Retinal pigment epithelial cell (primary cell): ENCODE measurements at regions not wholly inside any gene's neighbourhood (a gene's known extent, or its start where the extent isn't known, plus 50 kb on each side); places are given as distances from the start of the nearest gene placed in this dataset.
A peak's percentile ranks its signal among the peaks of the same experiment; 100 is the strongest.
"Not testable (repeated sequence)": the region's sequence is repeated elsewhere in the genome, so short reads cannot be mapped to it uniquely, and the experiment has no call there.

ENCODE experiments used
- DNase-seq: peaks from one replicate; pipeline ENCODE4 v3.0.0-alpha.2; 2010; ENCODE audit warnings: low read depth
- H3K4me3 ChIP-seq: 2 replicates; pipeline ENCODE4 v1.5.1; 2011; ENCODE audit warnings: mild to moderate bottlenecking, low read length, control low read depth, moderate library complexity
- CTCF ChIP-seq: conservative IDR thresholded peaks from 2 replicates; pipeline ENCODE4 v1.5.1; 2011; ENCODE audit warnings: low read depth, low read length, control low read depth, inconsistent platforms

DNA sequence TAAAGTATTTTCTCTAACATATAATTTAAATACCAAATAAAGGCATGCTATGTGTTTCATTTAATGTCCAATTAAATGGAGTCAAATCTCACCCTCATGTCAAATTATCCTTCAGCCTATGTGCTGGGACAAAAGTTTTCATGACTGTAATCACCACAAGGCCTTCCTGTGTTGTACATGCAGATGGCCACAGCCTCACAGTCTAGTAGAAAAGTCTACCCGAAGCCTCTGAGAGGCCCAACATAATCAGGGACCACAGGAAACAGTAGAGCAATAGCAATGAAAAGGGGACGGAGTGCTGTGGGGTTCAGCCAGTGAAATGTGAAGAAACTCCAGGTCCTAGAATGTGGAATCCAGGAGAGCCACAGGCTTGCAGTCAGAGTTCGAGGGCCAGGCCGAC lies 140.2 kb upstream of the KLF6 start:
- TF ChIP-seq CTCF: no peak
- DNase-seq: no peak
- H3K4me3 ChIP-seq: no peak overlapping the region

DNA sequence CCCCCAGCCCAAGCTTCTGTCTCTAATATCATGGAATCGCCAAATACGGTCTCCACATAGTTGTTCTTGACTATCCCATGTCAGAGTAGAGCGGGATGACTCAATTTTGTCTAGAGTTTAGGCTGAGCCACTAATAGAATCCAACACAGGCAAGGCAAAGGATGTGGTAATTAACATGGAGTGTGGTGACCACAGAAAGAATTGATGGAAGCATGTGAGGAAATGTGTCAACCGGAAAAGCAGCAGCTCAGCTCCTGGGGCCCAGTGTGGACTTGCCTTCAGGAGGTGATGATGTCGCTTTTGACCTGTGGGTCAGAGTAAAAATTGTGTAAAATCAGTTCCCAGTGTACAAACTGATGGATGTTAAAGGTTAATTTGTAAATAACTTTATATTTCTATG lies 139.3 kb upstream of the KLF6 start:
- H3K4me3 ChIP-seq: no peak overlapping the region
- peak; percentile 58 for DNase-seq
- no peak for TF ChIP-seq CTCF

GRCh38 chr10:3923033-3923432 lies 138.0 kb upstream of the KLF6 start:
- DNase-seq: no peak
- TF ChIP-seq CTCF: no peak
- no peak overlapping the region for H3K4me3 ChIP-seq

GRCh38 chr10:3919709-3920308 lies 134.8 kb upstream of the KLF6 start:
- TF ChIP-seq CTCF: no peak
- no peak overlapping the region for H3K4me3 ChIP-seq
- DNase-seq: no peak

DNA sequence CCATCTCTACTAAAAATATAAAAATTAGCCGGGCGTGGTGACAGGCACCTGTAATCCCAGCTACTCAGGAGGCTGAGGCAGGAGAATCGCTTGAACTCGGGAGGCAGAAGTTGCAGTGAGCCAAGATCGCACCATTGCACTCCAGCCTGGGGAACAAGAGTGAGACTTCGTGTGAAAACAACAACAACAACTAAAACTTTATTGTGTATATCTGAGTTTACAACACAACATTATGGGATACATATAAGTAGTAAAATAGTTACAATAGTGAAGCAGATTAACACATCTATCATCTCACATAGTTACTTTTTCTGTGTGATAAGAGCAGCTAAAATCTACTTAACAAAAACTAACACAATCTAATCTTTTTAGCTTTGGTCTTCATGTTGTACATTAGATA lies 132.4 kb upstream of the KLF6 start:
- not testable (repeated sequence) for H3K4me3 ChIP-seq

DNA sequence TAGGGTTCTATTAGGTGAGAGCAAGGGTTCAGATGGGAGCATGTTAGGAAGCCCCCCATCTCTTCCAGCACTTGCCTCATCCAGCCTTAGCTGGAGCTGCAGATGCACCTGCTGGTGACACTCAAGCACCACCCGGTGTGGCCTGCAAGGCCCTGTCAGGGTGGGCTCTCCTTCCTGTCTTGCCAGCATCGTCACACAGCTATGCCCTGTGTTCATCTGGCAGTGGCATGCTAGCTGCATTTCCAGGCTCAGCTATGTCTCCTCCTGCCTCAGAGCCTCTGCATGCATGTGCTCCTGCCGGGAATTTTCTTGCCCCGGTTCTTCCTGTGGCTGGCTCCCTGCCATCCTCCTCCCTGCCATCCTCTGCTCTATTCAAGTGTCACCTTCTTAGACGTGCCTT lies 129.7 kb upstream of the KLF6 start:
- no peak for DNase-seq
- no peak overlapping the region for H3K4me3 ChIP-seq
- no peak for TF ChIP-seq CTCF

More for the DNA sequence above, 132.4 kb upstream of the KLF6 start:
- not testable (repeated sequence) for DNase-seq

GRCh38 chr10:3911713-3912442 lies 126.9 kb upstream of the KLF6 start:
- no peak for TF ChIP-seq CTCF
- no peak for DNase-seq
- no peak overlapping the region for H3K4me3 ChIP-seq
